ENCODE measurements at regions not wholly inside any gene's neighbourhood (a gene's known extent, or its start where the extent isn't known, plus 50 kb on each side); places are given as distances from the start of the nearest gene placed in this dataset.

DNA sequence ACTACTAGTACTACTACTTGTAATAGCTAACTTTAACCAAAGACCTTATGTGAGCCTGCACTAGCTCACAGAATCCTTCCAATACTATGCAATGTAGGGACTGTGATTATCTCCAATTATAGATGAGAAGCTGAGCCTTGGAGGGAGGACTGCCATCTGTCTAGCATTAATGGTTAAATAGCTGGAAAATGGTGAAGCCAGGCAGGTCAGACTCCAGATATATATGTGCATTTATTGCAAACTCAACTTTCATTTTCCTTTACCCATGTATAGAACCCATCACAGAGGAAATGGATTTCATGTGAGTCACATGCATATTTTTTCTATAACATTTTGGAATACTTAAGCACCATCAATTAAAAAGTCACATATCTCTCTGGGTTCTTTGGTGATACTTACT, 229.9 kb downstream of the BCAS1 start:
- H3K4me1 ChIP-seq (ENCODE audit: control insufficient read depth, low read length) = peaks cover 40% of the 10 kb centered on the region
- peak overlapping the region; percentile 39; the same call in 1 of the 2 replicates for H3K27ac ChIP-seq (ENCODE audit: low read depth, low read length)
- no peaks in the 10 kb centered on the region for H3K79me2 ChIP-seq (ENCODE audit: control insufficient read depth, low read length)
- peaks cover 35% of the 10 kb centered on the region for H3F3A ChIP-seq (ENCODE audit: control insufficient read depth, insufficient read depth)
- 0 out of 2 replicates have a peak, but pooled peaks cover 2% of the 10 kb centered on the region for H3K9me3 ChIP-seq (ENCODE audit: control insufficient read depth, insufficient read depth, low read length)
- no peaks in the 10 kb centered on the region for H3K27me3 ChIP-seq (ENCODE audit: control insufficient read depth, low read length)
- H3K36me3 ChIP-seq (ENCODE audit: control insufficient read depth, low read length) = no peaks in the 10 kb centered on the region
- no peaks in the 10 kb centered on the region for H3K9me2 ChIP-seq (replicated peaks; ENCODE audit: control insufficient read depth, low read length)
- no peak overlapping the region for H3K4me2 ChIP-seq (ENCODE audit: low read length)
- H3K4me3 ChIP-seq (ENCODE audit: low read length) = no peak overlapping the region
- no peak for TF ChIP-seq EZH2phosphoT487 (IDR thresholded peaks at IDR 0.05; ENCODE audit: borderline replicate concordance, low read length)
- TF ChIP-seq, protein P1, sequence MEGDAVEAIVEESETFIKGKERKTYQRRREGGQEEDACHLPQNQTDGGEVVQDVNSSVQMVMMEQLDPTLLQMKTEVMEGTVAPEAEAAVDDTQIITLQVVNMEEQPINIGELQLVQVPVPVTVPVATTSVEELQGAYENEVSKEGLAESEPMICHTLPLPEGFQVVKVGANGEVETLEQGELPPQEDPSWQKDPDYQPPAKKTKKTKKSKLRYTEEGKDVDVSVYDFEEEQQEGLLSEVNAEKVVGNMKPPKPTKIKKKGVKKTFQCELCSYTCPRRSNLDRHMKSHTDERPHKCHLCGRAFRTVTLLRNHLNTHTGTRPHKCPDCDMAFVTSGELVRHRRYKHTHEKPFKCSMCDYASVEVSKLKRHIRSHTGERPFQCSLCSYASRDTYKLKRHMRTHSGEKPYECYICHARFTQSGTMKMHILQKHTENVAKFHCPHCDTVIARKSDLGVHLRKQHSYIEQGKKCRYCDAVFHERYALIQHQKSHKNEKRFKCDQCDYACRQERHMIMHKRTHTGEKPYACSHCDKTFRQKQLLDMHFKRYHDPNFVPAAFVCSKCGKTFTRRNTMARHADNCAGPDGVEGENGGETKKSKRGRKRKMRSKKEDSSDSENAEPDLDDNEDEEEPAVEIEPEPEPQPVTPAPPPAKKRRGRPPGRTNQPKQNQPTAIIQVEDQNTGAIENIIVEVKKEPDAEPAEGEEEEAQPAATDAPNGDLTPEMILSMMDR (IDR thresholded peaks at IDR 0.05; ENCODE audit: low read depth, low read length, poor library complexity, severe bottlenecking) = no peak
- H4K20me1 ChIP-seq (ENCODE audit: control insufficient read depth, insufficient read depth, low read depth, low read length) = no peaks in the 10 kb centered on the region

- H3K4me3 ChIP-seq (ENCODE audit: low read length) = no peak overlapping the region
- peak overlapping the region; percentile 41 for H3K4me2 ChIP-seq (ENCODE audit: low read length)
- H3K9me2 ChIP-seq (replicated peaks; ENCODE audit: control insufficient read depth, low read length) = no peaks in the 10 kb centered on the region
- no peaks in the 10 kb centered on the region for H4K20me1 ChIP-seq (ENCODE audit: control insufficient read depth, insufficient read depth, low read depth, low read length)
- TF ChIP-seq, protein P1 (IDR thresholded peaks at IDR 0.05; ENCODE audit: low read depth, low read length, poor library complexity, severe bottlenecking) = no peak
- TF ChIP-seq EZH2phosphoT487 (IDR thresholded peaks at IDR 0.05; ENCODE audit: borderline replicate concordance, low read length) = no peak
- H3K27me3 ChIP-seq (ENCODE audit: control insufficient read depth, low read length) = no peaks in the 10 kb centered on the region
- no peaks in the 10 kb centered on the region for H3K79me2 ChIP-seq (ENCODE audit: control insufficient read depth, low read length)
- no peaks in the 10 kb centered on the region for H3K36me3 ChIP-seq (ENCODE audit: control insufficient read depth, low read length)
- peaks cover 47% of the 10 kb centered on the region for H3K4me1 ChIP-seq (ENCODE audit: control insufficient read depth, low read length)
- H3F3A ChIP-seq (ENCODE audit: control insufficient read depth, insufficient read depth) = peaks cover 35% of the 10 kb centered on the region
- peak overlapping the region; percentile 39 for H3K27ac ChIP-seq (ENCODE audit: low read depth, low read length)
- H3K9me3 ChIP-seq (ENCODE audit: control insufficient read depth, insufficient read depth, low read length) = 0 out of 2 replicates have a peak, but pooled peaks cover 2% of the 10 kb centered on the region
Observed at GRCh38 chr20:53839423-53840176, 230.8 kb downstream of the BCAS1 start.

- Histone ChIP-seq H3K4me2 (ENCODE audit: low read length) (peak overlapping the region; percentile 38), H3K9me3 (ENCODE audit: control insufficient read depth, insufficient read depth, low read length) (0 out of 2 replicates have a peak, but pooled peaks cover 2% of the 10 kb centered on the region), H4K20me1 (ENCODE audit: control insufficient read depth, insufficient read depth, low read depth, low read length) (no peaks in the 10 kb centered on the region), H3K27ac (ENCODE audit: low read depth, low read length) (0 out of 2 replicates have a peak overlapping the region, but pooled peaks have one; percentile 39), H3K27me3 (ENCODE audit: control insufficient read depth, low read length) (no peaks in the 10 kb centered on the region), H3K79me2 (ENCODE audit: control insufficient read depth, low read length) (no peaks in the 10 kb centered on the region), H3K9me2 (replicated peaks; ENCODE audit: control insufficient read depth, low read length) (no peaks in the 10 kb centered on the region), H3F3A (ENCODE audit: control insufficient read depth, insufficient read depth) (peaks cover 31% of the 10 kb centered on the region), H3K4me3 (ENCODE audit: low read length) (peak overlapping the region; percentile 18; the same call in 1 of the 2 replicates), H3K4me1 (ENCODE audit: control insufficient read depth, low read length) (peaks cover 59% of the 10 kb centered on the region), H3K36me3 (ENCODE audit: control insufficient read depth, low read length) (no peaks in the 10 kb centered on the region)
- TF ChIP-seq EZH2phosphoT487 (IDR thresholded peaks at IDR 0.05; ENCODE audit: borderline replicate concordance, low read length) = no peak
- TF ChIP-seq, protein P1 (IDR thresholded peaks at IDR 0.05; ENCODE audit: low read depth, low read length, poor library complexity, severe bottlenecking) = no peak
Observed at GRCh38 chr20:53838311-53838868, 232.0 kb downstream of the BCAS1 start.

Measured in DOHH2 (cell line).